NB4 (cell line): ENCODE measurements at regions not wholly inside any gene's neighbourhood (a gene's known extent, or its start where the extent isn't known, plus 50 kb on each side); places are given as distances from the start of the nearest gene placed in this dataset.

Experiments used
- MYC ChIP-seq: IDR thresholded peaks from 2 replicates; pipeline ENCODE4 v1.6.1; 2011; ENCODE audit warnings: low read depth, low read length
- TF ChIP-seq, protein P1 (sequence below): IDR thresholded peaks from one replicate; pipeline ENCODE4 v1.5.1; 2012; ENCODE audit warnings: low read depth, low read length

DNA sequence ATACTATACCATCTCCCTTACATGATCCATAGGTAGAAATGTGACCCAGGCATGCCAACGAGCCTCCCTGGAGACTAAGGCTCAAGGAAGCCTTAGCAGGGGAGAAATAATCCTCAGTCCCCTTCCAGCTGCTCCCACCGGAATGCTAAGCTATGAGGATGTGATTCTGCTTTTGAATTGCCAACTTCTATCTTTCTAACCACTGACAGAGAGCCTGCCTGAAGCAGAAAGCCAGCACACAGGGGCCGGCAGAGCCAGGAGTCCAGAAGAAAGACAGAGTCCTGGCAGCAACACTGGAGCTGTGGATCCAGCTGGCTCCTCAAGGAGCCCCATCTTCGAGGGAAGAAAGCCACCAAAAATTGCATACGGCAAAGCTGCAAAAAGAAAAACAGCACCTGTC, 579.6 kb upstream of the CDH5 start:
- TF ChIP-seq, protein P1, sequence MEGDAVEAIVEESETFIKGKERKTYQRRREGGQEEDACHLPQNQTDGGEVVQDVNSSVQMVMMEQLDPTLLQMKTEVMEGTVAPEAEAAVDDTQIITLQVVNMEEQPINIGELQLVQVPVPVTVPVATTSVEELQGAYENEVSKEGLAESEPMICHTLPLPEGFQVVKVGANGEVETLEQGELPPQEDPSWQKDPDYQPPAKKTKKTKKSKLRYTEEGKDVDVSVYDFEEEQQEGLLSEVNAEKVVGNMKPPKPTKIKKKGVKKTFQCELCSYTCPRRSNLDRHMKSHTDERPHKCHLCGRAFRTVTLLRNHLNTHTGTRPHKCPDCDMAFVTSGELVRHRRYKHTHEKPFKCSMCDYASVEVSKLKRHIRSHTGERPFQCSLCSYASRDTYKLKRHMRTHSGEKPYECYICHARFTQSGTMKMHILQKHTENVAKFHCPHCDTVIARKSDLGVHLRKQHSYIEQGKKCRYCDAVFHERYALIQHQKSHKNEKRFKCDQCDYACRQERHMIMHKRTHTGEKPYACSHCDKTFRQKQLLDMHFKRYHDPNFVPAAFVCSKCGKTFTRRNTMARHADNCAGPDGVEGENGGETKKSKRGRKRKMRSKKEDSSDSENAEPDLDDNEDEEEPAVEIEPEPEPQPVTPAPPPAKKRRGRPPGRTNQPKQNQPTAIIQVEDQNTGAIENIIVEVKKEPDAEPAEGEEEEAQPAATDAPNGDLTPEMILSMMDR, result no peak
- no peak for TF ChIP-seq MYC
